ENCODE measurements at regions not wholly inside any gene's neighbourhood (a gene's known extent, or its start where the extent isn't known, plus 50 kb on each side); places are given as distances from the start of the nearest gene placed in this dataset.

GRCh38 chr3:106379251-106379750 lies 510.5 kb upstream of the CBLB start:
- Histone ChIP-seq H3K36me3 (ENCODE audit: control insufficient read depth in 4 of 4, insufficient read depth in 3 of 4, low read depth in 1 of 4, low read length in 3 of 4) (no peaks in the 10 kb centered on the region), H3K9me3 (ENCODE audit: control insufficient read depth in 4 of 4, low read length in 3 of 4) (no peaks in the 10 kb centered on the region), H3K4me3 (ENCODE audit: low read depth in 1 of 3, low read length in 3 of 3) (no peak overlapping the region), H3K27me3 (ENCODE audit: control insufficient read depth in 4 of 4, insufficient read depth in 4 of 4, low read length in 3 of 4) (no peaks in the 10 kb centered on the region), H3K9ac (ENCODE audit: low read depth in 1 of 2, low read length in 2 of 2) (no peak overlapping the region), H3K27ac (ENCODE audit: low read depth in 1 of 2, low read length in 2 of 2) (no peak overlapping the region), H3K4me1 (ENCODE audit: control insufficient read depth in 4 of 4, insufficient read depth in 4 of 4, low read length in 3 of 4) (no peaks in the 10 kb centered on the region)
- whole genome bisulfite sequencing: 76% methylated on average over 6 of the region's 6 CpGs
- TF ChIP-seq HNF4A (conservative IDR thresholded peaks at IDR 0.05): no peak
- no peak for DNase-seq (ENCODE audit: low spot score)

GRCh38 chr3:106380232-106380631 lies 511.4 kb upstream of the CBLB start:
- Histone ChIP-seq H3K36me3 (ENCODE audit: control insufficient read depth in 4 of 4, insufficient read depth in 3 of 4, low read depth in 1 of 4, low read length in 3 of 4) (no peaks in the 10 kb centered on the region), H3K27ac (ENCODE audit: low read depth in 1 of 2, low read length in 2 of 2) (no peak overlapping the region), H3K27me3 (ENCODE audit: control insufficient read depth in 4 of 4, insufficient read depth in 4 of 4, low read length in 3 of 4) (no peaks in the 10 kb centered on the region), H3K4me3 (ENCODE audit: low read depth in 1 of 3, low read length in 3 of 3) (no peak overlapping the region), H3K9ac (ENCODE audit: low read depth in 1 of 2, low read length in 2 of 2) (no peak overlapping the region), H3K9me3 (ENCODE audit: control insufficient read depth in 4 of 4, low read length in 3 of 4) (no peaks in the 10 kb centered on the region), H3K4me1 (ENCODE audit: control insufficient read depth in 4 of 4, insufficient read depth in 4 of 4, low read length in 3 of 4) (no peaks in the 10 kb centered on the region)
- TF ChIP-seq TAF1 (conservative IDR thresholded peaks at IDR 0.05) (no peak), ATF3 (IDR thresholded peaks at IDR 0.05) (no peak), NR2F2 (IDR thresholded peaks at IDR 0.05) (no peak), EGR1 (IDR thresholded peaks at IDR 0.05; ENCODE audit: low read depth in 2 of 2) (no peak), GABPA (IDR thresholded peaks at IDR 0.05 in 1 of 2, conservative IDR thresholded peaks at IDR 0.05 in 1 of 2) (no peak), RAD21 (IDR thresholded peaks at IDR 0.05) (no peak), FOXA1 (IDR thresholded peaks at IDR 0.05) (no peak), RXRA (IDR thresholded peaks at IDR 0.05) (no peak), JUND (IDR thresholded peaks at IDR 0.05) (no peak), SP1 (IDR thresholded peaks at IDR 0.05) (no peak), HNF4G (IDR thresholded peaks at IDR 0.05) (no peak), MAX (IDR thresholded peaks at IDR 0.05) (no peak), YY1 (IDR thresholded peaks at IDR 0.05) (no peak), FOXA2 (IDR thresholded peaks at IDR 0.05) (no peak), HNF4A (conservative IDR thresholded peaks at IDR 0.05) (no peak), CTCF (IDR thresholded peaks at IDR 0.05; ENCODE audit: low read depth, low read length, missing input control) (no peak)
- no peak for DNase-seq (ENCODE audit: low spot score)
- 47% methylated on average over 1 of the region's 1 CpG for WGBS

- WGBS: 72% methylated on average over 3 of the region's 3 CpGs
- TF ChIP-seq SP1 (IDR thresholded peaks at IDR 0.05) (no peak), ZBTB33 (IDR thresholded peaks at IDR 0.05) (no peak), TAF1 (conservative IDR thresholded peaks at IDR 0.05) (no peak), GABPA (IDR thresholded peaks at IDR 0.05 in 1 of 2, conservative IDR thresholded peaks at IDR 0.05 in 1 of 2) (no peak), REST (IDR thresholded peaks at IDR 0.05) (no peak), ATF3 (IDR thresholded peaks at IDR 0.05) (no peak)
Measured at GRCh38 chr3:106381286-106381938, 512.6 kb upstream of the CBLB start.

More at GRCh38 chr3:106381286-106381938, 512.6 kb upstream of the CBLB start:
- H3K27ac ChIP-seq (ENCODE audit: low read depth in 1 of 2, low read length in 2 of 2): no peak overlapping the region
- no peak overlapping the region for H3K9ac ChIP-seq (ENCODE audit: low read depth in 1 of 2, low read length in 2 of 2)
- no peaks in the 10 kb centered on the region for H3K27me3 ChIP-seq (ENCODE audit: control insufficient read depth in 4 of 4, insufficient read depth in 4 of 4, low read length in 3 of 4)
- H3K9me3 ChIP-seq (ENCODE audit: control insufficient read depth in 4 of 4, low read length in 3 of 4): no peaks in the 10 kb centered on the region
- DNase-seq (ENCODE audit: low spot score): no peak
- no peak overlapping the region for H3K4me3 ChIP-seq (ENCODE audit: low read depth in 1 of 3, low read length in 3 of 3)
- H3K4me1 ChIP-seq (ENCODE audit: control insufficient read depth in 4 of 4, insufficient read depth in 4 of 4, low read length in 3 of 4): no peaks in the 10 kb centered on the region
- H3K36me3 ChIP-seq (ENCODE audit: control insufficient read depth in 4 of 4, insufficient read depth in 3 of 4, low read depth in 1 of 4, low read length in 3 of 4): no peaks in the 10 kb centered on the region

Data from liver (tissue), 8 donors.